SKM-1 (cell line): ENCODE measurements at regions not wholly inside any gene's neighbourhood (a gene's known extent, or its start where the extent isn't known, plus 50 kb on each side); places are given as distances from the start of the nearest gene placed in this dataset.

ENCODE experiments used
- DNase-seq: peaks from one replicate; lab custom pipeline; 2025; ENCODE audit not compliant: unreplicated experiment; lab: John Stamatoyannopoulos, UW

DNA sequence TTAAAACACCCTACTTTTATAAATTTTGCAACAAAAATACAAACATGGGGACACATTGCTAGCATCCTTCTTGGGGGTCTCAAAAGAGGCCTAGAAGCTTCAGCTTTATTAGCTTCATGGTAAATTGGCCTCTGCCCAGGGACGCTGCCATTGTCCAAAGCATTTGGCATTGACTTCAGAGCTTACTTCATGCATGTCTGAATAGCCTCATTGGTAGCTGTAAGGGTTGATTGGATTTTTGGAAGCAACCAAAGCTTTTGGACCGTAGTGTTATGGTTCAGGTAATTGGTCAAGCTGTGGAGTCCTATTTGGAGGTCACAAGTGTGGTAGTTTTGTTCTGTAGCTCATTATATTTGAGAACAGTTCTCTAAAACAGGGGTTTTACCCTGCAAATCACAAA, 411.7 kb upstream of the SLC24A2 start:
- no peak for DNase-seq

DNA sequence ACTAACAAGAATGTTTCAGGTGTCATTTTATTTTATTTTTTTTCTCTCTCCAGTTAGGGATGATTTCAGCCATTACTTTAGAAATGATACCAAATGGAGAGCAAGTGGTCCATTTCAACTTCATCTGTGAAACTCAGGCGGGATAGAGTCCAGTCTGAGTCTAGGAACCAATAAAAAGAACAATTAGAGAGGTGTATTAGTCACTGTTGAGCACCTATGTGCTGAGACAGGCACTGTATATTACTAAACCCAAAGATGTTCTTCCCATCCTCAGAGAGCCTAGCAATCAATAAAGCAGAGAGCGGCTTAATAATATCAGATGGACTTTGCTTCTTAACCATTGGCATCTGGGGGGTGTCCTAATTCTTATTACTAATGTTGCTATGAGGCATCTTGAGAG, 410.3 kb upstream of the SLC24A2 start:
- no peak for DNase-seq

DNA sequence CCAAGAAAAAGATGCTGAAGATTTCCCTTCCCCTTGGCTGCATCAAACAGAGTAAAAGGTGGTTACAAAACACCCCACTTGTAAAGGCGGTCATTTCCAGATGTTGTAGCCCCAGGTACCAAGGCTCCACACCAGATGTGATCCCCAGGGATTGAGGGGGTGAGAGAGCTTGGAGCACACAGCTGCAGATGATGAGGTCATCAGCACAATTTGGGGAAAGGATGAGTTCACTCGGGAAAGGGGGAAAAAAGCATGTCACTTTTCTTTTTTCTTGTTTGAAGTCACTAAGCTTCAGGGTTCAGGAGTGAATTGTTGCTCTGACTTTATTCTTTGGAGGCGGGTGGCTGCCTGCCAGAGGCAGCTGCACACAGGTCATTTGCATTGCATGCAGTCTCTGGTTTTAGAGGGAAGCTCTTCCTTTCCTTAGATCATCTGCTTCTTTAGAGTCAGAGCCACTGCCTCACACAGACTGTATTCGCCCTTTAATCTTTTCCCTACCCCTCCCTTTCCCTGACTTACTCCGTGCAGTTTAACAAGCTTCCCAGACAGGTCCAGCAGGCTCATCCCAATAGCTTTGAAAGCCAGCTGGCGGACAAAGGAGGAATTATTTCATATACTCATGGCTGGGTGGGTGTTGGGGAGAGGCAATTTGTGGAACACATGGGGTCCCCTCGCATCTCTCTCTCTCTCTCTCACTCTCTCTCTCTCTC, 409.3 kb upstream of the SLC24A2 start:
- DNase-seq = no peak

DNA sequence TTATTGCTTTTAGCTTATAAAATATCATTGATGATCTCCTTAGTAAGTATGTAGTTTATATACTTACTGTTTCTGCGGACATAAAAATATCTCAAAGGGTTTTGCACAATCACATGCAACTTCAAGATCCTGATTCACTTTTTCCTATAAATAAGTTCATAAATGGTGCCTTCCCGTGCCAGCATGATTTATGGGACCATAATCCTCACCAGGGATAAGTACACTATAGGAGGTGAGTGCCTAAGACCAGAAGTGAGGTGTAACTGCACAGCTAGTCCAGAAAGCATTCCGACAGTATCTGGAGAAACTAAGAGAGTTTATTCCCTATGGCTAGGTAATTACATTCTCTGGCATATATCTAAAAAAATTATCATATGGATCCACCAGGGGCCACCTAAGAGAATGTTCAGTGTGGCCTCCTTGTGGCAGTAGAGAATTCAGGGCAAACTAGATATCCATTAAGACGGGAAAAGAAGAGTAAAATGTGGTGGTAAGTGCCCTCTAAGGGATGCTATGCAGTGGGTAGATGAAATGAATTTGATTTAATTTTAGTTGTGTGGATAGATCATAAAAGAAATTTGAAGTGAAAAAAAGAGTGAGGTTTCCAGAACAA, 402.5 kb upstream of the SLC24A2 start:
- no peak for DNase-seq

DNA sequence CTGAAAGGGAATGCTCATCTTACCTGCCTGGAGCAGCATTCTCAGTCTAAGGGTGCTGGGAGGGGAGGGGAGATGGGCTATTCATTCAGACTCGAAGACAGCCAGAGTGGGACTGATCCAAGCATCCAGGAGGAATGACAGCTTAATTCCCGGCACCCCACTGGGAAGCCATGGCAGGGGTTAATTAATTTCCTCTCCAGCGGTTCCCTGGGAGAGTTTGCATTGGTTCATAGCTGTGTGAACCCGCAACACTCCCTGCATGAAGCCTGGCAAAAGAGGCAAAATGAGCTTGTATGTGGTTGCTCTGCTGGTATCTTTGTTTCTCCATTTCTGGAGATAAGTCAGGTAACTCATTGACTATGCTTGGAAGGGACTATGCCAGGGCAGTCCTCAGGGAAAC, 401.0 kb upstream of the SLC24A2 start:
- DNase-seq = no peak

DNA sequence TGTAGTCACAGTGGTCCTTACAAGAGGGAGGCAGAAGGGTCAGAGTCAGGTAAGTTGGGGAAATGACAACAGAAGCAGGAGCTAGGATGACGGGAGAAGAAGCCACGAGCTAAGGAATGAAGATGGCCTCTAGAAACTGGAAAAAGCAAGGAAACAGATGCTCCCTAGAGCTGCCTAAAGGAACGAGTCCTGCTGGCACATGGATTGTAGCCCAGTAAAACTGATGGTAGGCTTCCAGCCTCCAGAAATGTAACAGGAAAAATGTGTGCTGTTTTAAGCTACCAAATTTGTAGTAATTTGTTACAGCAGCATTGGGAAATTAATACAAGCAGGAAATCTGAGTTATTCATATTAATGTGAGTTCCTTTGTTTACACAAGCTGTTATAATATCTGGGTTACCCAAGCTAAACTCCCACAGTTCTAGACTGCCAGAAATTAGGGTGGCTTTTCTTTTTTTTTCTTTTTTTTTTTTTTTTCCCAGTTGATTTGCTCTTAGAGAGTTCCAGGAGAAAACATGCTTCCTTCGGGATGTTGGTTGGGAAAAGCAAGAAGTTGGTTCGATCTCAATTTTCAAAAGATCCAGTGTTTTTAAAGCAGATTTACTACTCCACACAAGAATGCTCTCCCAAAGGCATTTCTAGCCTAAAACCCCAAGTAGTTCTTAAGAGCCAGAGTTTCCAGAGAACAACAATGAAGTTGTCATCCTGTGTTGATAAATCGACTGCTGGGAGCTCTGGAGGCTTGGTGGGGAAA, 400.0 kb upstream of the SLC24A2 start:
- DNase-seq = no peak

DNA sequence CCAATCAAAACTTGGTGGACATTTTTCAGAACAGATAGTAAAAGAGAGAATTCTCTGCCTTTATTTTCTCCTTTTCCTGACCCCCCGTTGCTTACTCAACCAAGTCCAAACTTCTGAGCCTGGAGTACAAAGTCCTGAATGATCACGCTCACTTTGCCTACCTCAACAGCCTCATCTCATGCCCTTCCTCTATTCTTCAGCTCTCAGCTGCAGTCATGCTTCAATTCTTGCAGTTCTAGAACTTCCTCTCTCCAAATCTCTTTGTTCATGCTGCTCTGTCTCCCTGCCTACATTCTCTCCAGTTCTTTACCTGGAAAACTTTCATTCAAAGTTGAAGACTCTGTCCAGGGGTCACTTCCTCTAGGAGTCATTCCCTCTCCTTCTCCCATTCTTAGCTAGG, 398.5 kb upstream of the SLC24A2 start:
- DNase-seq = no peak

DNA sequence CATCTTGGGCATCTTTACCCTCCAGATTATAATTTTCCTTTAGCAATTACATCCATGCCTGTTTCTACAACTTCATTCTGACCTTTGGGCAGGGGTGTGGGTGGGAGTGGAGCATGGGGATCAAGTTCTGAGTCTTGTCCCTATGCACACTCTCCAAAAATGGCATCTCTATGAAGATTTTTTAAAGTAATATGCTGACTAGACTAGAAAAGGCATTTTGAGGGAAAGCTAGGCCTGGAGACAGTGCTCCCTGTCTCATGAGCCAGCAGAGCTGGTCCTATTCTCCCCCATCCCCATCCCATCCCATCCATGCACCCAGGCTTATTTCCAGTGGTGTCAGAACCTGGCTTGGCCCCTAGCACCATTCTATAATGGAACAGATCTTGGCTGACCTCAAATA, 398.0 kb upstream of the SLC24A2 start:
- DNase-seq = no peak

DNA sequence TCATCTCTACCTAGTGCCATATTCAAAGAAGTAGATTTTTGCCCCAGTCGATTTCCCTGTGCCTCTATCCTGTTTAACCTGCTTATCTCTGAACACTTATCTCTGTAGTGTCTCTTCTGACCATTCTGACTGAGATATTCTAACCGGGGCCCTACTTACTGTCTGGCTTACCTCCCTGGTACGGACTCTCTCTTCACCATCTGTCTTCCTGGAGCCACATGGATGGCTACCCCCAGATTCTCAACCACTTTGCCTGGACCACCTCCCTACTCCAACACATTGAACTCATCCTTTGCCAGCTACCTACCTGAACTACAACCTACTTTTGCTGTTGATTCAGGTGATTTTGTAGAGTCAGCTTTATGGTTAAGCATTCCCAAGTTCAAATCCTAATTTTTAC, 397.4 kb upstream of the SLC24A2 start:
- no peak for DNase-seq

DNA sequence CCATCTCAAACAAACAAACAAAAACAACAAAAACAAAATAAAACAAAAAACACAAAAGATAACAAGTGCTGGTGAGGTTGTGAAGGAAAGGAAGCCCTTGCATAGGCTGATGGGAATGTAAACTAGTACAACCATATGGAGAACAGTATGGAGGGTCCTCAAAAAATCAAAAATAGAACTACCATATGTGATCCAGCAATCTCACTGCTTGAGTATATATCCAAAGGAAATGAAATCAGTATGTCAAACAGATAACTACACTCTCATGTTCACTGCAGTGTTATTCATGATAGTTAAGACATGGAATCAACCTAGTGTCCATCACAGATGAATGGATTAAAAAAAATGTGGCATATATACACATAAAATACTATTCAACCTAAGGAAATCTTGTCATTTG, 395.7 kb upstream of the SLC24A2 start:
- DNase-seq = no peak

DNA sequence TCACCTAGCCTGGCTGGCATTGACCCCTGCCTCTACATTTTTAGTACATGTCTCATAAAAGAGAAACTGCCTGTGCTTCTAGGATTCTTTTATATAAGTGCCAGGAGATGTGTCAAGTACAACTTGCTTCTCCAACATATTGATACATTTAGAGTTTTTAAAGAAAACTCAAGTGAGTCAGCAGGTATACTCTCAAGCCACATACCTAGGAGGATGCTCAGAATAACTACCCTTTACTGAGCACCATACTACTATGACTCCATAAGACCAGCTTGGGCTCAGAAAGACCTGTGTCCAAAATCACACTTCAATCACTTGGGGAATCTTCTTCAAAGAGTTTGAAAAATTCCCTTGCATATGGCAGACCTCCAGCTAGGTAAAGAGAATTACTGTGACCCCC, 389.8 kb upstream of the SLC24A2 start:
- no peak for DNase-seq

DNA sequence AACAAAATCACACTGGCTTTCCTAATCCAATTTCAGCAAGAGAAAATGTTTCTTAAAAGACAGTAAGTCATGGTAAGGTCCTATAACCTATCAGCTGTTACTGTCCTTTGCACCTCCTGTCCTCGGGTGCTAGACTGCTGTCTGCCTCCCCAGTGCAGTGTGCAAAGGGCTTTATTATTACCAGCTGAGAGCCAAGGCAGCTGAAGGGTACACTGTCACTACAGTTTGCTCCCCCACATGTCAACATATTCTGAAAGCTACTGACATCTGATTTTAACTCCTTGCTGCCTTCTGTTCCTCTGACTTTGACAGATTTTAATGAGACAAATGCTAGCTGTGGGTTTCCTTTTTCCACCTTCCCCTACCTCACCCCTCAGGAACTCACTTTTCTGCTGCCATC, 389.4 kb upstream of the SLC24A2 start:
- DNase-seq = no peak

DNA sequence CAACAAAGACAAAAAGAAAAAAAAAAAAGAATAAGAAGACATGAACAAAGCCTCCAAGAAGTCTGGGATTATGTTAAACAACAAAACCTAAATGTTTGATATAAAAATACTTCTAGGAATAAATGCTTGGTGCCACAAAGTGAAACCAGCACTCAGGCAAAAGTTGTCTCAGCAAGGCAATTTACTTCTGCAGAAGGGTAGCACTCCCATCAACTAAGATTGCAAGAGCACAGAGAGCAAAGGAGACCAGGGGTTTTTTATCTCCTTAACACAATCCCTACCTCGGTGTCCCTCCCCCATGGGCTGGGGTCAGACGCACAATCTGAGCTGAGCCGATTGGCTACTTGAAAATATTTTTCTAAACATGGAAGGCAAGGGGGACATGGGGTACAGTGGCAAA, 381.3 kb upstream of the SLC24A2 start:
- no peak for DNase-seq

DNA sequence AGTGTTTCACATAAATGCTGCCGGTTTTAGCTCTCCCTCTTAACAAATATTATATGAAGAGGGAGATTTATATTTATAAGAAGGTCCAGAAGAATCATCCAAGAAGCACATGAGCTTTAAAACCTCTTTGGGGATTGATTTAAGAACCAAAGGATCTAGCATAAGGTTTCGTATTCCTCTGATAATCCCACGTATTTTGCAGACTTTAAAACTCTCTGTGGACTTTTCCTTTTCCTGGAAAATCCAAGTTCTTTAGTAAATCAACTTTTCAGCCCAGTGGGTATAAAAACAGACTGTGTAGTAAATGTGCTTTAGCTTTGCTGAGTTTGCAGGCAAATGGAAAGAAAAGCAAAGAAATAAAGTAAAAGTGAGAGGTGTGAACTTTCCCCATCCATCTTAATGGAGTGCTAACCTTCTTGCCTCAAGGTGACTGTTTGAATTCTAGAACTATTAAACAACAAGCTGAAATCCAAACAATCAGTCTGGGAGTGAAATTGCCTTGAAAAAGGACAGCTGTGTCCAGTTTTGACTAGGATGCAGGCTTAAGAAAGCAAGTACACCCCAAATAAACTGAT, 363.4 kb upstream of the SLC24A2 start:
- no peak for DNase-seq

DNA sequence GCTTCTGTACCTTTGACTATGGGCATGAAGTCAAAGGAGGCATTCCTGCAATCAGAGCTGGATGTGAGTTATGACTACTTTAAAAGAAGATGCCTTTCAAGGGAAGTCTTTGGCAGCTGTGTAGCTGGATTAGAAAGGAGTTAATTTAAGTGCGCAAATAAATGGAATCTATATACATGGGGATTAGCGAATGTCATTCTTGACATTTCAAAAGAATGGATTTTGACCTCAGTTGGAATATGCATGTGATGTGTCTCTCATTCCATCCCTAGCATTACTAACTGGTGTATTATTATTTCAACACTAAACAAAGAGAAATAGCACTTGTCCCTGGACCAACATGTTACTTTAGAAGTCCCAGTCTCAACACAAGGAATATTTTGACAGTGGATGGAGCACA, 359.6 kb upstream of the SLC24A2 start:
- DNase-seq = no peak

DNA sequence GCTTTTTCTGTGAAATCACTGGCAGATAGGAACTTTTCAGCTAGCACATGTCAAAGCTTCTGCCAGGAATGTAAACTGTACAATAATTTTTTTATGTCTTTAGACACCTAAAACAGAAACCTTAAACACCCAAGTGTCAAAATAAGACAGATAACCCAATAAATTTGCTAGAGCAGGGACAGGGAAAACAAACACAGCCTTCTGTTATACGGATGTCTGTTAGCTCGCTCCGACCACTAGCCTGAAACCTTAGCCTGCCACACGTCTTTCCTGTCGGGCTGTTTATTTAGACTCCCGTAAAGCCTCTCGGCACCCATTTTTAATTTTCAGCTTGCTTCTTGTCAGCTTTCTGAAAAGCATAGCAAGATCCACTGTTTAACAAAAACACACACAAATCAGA, 355.4 kb upstream of the SLC24A2 start:
- no peak for DNase-seq

DNA sequence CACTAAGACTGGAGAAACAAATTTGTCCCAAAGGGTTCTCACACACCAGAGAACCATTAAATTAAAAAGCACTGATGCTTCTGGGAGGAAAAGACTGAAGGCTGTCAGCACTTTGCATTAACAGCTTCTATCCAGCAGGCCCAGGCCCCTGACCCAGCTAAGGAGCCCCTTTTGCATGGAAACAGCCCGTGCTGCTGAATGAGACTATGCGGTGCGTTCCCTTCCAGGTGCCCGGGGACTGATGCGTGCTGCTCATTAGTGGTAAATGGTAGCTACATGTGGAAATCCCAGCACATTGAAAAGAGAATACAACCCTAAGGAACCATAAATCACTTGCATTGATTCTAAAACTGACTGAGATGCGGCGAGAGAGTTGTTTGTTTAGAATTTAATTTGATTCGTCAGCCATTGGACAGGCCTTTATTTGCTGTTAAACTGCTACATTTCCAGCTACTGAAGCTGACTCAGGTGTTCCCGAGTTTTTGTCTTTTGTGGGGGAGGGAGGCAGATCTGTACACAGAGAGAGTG, 351.0 kb upstream of the SLC24A2 start:
- no peak for DNase-seq

DNA sequence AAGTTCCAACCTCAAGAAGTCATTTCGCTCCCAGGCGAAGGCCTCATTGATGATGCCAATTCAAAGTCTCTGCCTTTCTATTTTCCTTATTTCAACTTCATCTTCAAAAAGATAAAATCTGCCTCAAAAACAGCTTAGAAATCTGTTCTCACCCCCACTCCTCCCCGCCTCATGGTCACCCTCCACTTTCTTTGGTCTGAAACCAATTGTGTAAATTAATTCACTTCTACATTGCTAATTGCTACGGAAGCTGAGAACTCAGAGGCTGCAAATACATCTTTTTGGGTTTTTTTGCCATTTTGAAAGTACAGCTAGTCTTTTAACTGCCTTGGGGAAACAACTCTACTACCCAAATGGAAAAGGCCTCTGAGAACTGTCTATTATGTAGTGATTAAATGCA, 350.0 kb upstream of the SLC24A2 start:
- DNase-seq = no peak

DNA sequence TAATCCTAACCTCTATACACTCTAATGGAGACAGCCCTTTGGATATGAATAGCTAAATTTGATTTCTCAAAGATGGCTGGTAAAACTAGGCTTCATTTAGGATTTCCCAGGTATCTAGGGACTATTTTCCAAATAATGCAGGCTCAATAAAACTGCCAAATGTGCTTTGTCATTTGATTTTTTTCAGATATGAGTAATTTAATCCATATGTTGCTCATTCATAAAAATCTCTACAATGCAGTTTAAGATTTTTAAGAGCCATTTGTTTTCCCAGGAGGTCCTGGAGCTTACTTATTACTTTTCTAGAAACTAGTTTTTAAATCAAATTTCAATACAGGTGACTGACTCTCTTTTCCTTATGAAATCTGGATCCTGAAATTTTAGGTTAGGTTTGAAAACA, 349.3 kb upstream of the SLC24A2 start:
- no peak for DNase-seq

DNA sequence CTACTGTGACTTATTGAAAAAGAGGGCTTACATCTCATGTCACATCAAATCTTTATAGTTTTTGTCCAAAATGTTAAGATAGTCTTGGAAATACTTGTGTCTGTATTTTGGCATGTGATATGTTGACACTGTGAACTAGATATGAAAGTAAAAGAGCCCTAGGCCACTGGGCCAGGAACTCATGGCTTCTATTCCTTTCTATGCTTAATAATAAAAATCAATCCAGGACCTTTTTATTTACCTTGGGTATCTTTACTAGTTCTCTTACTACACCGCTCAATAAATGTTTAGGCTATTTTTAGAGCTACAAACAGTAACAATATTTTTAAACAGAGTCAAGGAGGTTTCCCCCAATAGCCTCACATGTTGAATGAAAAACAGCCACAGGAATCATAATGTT, 348.6 kb upstream of the SLC24A2 start:
- DNase-seq = no peak

DNA sequence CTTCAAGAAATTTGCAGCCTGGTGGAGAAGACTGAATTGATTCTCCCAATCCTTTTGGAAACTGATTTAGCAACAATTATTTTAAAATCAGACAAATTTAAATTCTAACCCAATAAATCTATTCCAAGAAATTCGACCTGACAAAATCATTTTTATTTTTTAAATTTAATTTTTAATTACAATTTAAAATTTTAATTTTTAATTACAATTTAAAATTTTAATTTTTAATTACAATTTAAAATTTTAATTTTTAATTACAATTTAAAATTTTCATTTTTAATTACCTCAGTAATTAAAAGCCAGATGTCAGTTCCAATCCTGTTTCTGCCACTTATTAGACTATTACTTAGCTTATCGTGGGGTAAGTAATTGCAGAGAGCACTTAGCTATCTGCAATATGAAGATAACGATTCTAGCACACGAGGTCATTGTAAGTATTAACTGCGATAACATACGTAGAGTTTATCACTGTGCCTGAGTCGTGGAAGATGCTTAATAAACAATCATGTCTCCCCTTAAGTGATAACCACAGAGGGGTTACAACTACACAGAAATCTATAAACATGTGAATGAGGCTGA, 346.4 kb upstream of the SLC24A2 start:
- no peak for DNase-seq

DNA sequence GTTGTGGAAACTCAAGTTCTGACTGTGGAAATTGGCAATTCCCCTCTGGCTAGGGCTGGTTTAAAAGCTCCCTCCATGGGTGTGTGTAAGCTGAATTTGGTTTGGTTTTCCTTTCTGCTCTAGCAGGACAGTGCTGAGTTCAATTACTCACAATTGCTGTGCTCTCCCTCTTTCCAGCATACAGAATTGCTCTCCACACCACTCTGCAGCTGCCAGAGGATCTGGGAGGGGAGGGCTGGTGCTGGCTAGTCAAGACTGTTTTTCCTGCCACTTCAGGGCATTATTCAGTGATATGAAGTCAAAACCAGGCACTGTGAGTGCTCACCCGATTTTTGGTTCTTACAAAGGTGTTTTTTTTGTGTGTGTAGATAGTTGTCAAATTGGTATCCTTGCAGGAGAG, 336.9 kb upstream of the SLC24A2 start:
- no peak for DNase-seq
